Activated B cell treated with CpG ODN at 0.5 μM for 24 hours (primary cell): ENCODE measurements at regions not wholly inside any gene's neighbourhood (a gene's known extent, or its start where the extent isn't known, plus 50 kb on each side); places are given as distances from the start of the nearest gene placed in this dataset.

Experiments used
- ATAC-seq: fragments of 200-7000 bp; cut with Tn5 transposase; one replicate; pipeline ENCODE4 v1.10.0; 2021; ENCODE audit warnings: low read depth, mild to moderate bottlenecking, moderate library complexity
- CTCF ChIA-PET: fragments of 350-600 bp; sonication (Branson Sonifier 250); formaldehyde crosslinking; loops from one replicate; lab custom pipeline; 2021; ENCODE audit warnings: antibody characterized with exemption; lab: Charles Lee
- POLR2A ChIA-PET: fragments of 350-600 bp; sonication (Branson Sonifier 250); formaldehyde crosslinking; loops from one replicate; lab custom pipeline; 2021; ENCODE audit warnings: antibody characterized with exemption; lab: Charles Lee
- DNase-seq: peaks from one replicate; pipeline ENCODE4 v3.0.0; 2022
- H3K27ac Mint-ChIP-seq: one replicate; pipeline ENCODE4 v1.8.0; 2020; ENCODE audit warnings: mixed read lengths
- H3K27me3 Mint-ChIP-seq: one replicate; pipeline ENCODE4 v1.8.0; 2021; ENCODE audit warnings: mixed read lengths
- H3K36me3 Mint-ChIP-seq: one replicate; pipeline ENCODE4 v1.8.0; 2021; ENCODE audit warnings: low read depth, mixed read lengths
- H3K4me1 Mint-ChIP-seq: one replicate; pipeline ENCODE4 v1.8.0; 2021; ENCODE audit warnings: mixed read lengths
- H3K4me3 Mint-ChIP-seq: one replicate; pipeline ENCODE4 v1.8.0; 2020; ENCODE audit warnings: mild to moderate bottlenecking, mixed read lengths
- H3K9me3 Mint-ChIP-seq: one replicate; pipeline ENCODE4 v1.8.0; 2020; ENCODE audit warnings: mixed read lengths
- CTCF ChIP-seq: fragments of 200-600 bp; IDR thresholded peaks from one replicate; pipeline ENCODE4 v1.8.0; 2022; ENCODE audit warnings: antibody characterized with exemption, mild to moderate bottlenecking
- intact Hi-C: fragments of 100-400 bp; cut with micrococcal nuclease; formaldehyde crosslinking; loops from one replicate; pipeline ENCODE4 v1.15.1; 2024

GRCh38 chr10:106076496-106076895, 1088.0 kb downstream of the SORCS1 start:
- ChIA-PET POLR2A (no interaction called here), CTCF (no interaction called here)
- no peak for TF ChIP-seq CTCF
- DNase-seq, result no peak
- Mint-ChIP-seq H3K27me3 (no peaks in the 10 kb centered on the region), H3K4me3 (no peak overlapping the region), H3K27ac (no peak overlapping the region), H3K9me3 (peaks cover 10% of the 10 kb centered on the region), H3K4me1 (no peaks in the 10 kb centered on the region), H3K36me3 (no peaks in the 10 kb centered on the region)
- ATAC-seq, result no peak
- intact Hi-C loops, result no loop called here

- ChIA-PET CTCF (no interaction called here), POLR2A (no interaction called here)
- Mint-ChIP-seq H3K36me3 (no peaks in the 10 kb centered on the region), H3K4me1 (no peaks in the 10 kb centered on the region), H3K27ac (no peak overlapping the region), H3K27me3 (no peaks in the 10 kb centered on the region), H3K9me3 (no peaks in the 10 kb centered on the region), H3K4me3 (no peak overlapping the region)
- TF ChIP-seq CTCF, result no peak
- DNase-seq, result no peak
- ATAC-seq, result no peak
- intact Hi-C loops, result no loop called here
Observed at GRCh38 chr10:106053061-106053460, 1111.4 kb downstream of the SORCS1 start.

GRCh38 chr10:106044503-106044902, 1120.0 kb downstream of the SORCS1 start:
- no peak for TF ChIP-seq CTCF
- H3K27ac Mint-ChIP-seq, result no peak overlapping the region
- DNase-seq, result no peak
- no peaks in the 10 kb centered on the region for H3K36me3 Mint-ChIP-seq
- H3K4me3 Mint-ChIP-seq, result no peak overlapping the region
- ATAC-seq, result no peak
- H3K27me3 Mint-ChIP-seq, result no peaks in the 10 kb centered on the region
- peaks cover 5% of the 10 kb centered on the region for H3K9me3 Mint-ChIP-seq
- intact Hi-C loops, result no loop called here
- ChIA-PET CTCF (no interaction called here), POLR2A (no interaction called here)
- H3K4me1 Mint-ChIP-seq, result no peaks in the 10 kb centered on the region

GRCh38 chr10:106043863-106044262, 1120.6 kb downstream of the SORCS1 start:
- no peak for DNase-seq
- Mint-ChIP-seq H3K27me3 (no peaks in the 10 kb centered on the region), H3K27ac (no peak overlapping the region), H3K36me3 (no peaks in the 10 kb centered on the region), H3K4me1 (no peaks in the 10 kb centered on the region), H3K4me3 (no peak overlapping the region), H3K9me3 (peaks cover 5% of the 10 kb centered on the region)
- ATAC-seq, result no peak
- POLR2A ChIA-PET, result no interaction called here
- CTCF ChIA-PET, result no interaction called here
- intact Hi-C loops, result no loop called here
- no peak for TF ChIP-seq CTCF

DNA sequence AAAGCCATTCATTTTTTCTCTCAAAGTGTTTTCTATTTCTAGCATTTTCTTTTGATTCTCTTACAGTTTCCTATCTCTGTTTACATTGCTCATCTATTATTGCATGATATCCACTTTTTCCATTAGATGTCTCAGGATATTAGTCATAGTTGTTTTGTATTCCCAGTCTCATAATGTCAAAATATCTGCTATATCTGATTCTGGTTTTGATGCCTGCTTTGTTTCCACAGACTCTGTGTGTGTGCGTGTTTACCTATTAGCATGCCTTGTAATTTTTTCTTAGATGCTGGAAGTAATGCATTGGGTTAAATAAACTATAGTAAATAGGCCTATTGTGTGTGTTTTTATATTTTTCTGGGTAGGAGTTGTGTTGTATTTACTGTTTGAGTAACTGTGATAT, 1126.3 kb downstream of the SORCS1 start:
- CTCF ChIA-PET, result no interaction called here
- no peaks in the 10 kb centered on the region for H3K4me1 Mint-ChIP-seq
- ATAC-seq (no peak), DNase-seq (no peak)
- TF ChIP-seq CTCF, result no peak
- H3K27me3 Mint-ChIP-seq, result no peaks in the 10 kb centered on the region
- intact Hi-C loops, result no loop called here
- H3K36me3 Mint-ChIP-seq, result no peaks in the 10 kb centered on the region
- H3K4me3 Mint-ChIP-seq, result no peak overlapping the region
- H3K9me3 Mint-ChIP-seq, result peaks cover 11% of the 10 kb centered on the region
- H3K27ac Mint-ChIP-seq, result no peak overlapping the region
- POLR2A ChIA-PET, result no interaction called here
